HG03520 (cell line): ENCODE measurements at regions not wholly inside any gene's neighbourhood (a gene's known extent, or its start where the extent isn't known, plus 50 kb on each side); places are given as distances from the start of the nearest gene placed in this dataset.
"Not testable (repeated sequence)": the region's sequence is repeated elsewhere in the genome, so short reads cannot be mapped to it uniquely, and the experiment has no call there.

Source experiments
- ATAC-seq: cut with Tn5 transposase; IDR thresholded peaks from one replicate; pipeline ENCODE4 v1.9.1; 2021; ENCODE audit warnings: mild to moderate bottlenecking, moderate library complexity; ENCODE audit not compliant: unreplicated experiment

DNA sequence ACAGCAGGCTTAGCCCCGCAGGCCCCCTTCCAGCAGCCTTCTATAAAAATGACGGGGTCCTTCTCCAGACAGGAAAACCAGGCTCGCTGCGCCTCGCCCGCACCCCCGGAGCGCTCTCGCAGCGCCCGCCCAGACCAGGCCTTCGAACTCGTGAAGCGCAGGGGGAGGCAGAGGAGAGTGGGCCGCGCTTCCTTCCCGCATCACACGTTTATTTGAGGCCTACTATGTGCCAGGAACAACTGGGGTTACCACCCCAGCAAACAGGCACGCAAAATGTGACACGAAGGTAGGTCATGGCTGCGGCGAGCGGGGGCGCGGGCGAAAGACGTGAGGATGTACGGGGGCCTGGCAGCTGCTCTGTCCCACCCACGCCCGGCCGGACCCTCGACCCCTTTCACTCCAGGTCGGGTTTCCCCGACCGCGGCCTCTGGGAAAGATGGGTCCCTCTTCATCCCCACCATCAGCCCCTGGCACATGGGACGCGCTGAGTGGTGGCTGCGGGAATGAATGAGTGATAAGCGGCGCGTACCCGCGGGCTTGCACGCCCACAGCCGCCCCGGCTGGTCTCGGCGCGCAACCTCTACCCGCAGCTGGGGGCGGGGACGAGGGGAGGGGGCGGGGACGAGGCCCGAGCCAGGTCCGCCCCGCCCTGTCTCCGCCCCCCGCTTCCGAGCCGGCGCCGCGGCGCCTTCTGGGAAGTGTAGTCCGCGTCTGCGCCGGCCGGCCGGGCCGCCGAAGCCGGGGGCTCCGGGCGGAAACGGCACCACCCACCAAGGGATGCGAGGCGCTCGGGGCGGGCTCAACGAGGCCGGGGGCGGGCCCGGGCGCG, 59.1 kb downstream of the ZNF467 start:
- ATAC-seq, result peak; percentile 90

DNA sequence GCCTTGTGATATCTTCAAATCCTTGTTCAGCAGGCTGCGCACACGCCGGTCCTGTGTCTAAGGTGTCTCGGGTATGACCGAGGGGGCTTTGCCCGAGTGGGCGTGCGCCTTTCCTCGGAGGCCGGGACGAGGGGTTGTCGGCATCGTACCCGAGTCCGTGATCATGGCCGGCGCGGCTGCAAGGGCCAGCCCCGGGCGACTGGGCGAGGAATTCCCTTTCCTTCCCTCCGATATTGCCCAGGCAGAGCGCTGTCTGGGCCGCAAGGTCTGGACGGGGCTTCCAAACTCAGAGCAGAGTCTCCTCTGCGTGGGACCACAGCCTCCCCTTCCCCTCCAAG, 59.7 kb downstream of the ZNF467 start:
- ATAC-seq, result no peak

DNA sequence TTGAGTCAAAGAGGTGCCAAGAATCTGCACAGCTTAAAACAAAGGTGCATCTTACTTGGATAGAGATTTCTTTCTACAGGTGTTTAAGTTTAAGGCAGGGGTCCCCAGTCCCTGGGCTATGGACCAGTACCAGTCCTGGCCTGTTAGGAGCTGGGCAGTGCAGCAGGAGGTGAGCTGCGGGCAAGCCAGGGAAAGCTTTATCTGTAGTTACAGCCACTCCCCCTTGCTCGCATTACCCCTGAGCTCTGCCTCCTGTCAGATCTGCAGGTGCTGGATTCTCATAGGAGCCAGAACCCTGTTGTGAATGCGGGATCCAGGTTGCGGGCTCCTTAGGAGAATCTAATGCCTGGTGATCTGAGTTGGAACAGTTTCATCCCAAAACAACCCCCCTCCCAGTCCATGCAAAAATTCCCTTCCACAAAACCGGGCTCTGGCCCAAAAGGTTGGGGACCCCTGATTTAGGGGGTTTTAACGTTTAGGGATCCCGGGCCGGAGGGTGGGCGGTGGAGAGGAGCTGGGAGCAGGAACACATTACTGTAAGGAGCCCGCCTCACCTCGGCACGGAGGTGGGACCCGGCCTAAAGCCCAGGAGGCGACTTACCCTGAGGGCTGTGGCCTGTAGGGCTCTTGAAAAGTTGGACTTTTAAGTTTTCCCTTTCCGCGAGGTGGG, 60.2 kb downstream of the ZNF467 start:
- no peak for ATAC-seq

DNA sequence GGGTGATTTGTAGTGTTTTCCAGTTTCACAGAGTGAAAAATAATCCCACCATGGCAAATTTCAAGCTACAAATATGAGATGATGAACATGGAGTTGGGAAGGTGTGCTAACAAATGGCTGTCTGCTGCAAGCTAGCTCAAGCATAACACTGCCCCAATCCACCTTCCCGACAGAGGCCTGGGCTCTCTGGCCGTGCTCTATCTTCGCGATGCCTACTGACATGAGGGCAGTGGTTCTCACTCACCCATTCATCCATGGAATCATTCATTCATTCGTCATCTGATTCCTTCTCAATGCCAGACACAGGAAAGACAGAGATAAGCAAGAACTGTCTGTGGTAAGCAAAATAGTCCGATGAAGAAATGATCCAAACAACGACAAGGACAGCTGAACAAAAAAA, 65.4 kb downstream of the ZNF467 start:
- ATAC-seq, result no peak

DNA sequence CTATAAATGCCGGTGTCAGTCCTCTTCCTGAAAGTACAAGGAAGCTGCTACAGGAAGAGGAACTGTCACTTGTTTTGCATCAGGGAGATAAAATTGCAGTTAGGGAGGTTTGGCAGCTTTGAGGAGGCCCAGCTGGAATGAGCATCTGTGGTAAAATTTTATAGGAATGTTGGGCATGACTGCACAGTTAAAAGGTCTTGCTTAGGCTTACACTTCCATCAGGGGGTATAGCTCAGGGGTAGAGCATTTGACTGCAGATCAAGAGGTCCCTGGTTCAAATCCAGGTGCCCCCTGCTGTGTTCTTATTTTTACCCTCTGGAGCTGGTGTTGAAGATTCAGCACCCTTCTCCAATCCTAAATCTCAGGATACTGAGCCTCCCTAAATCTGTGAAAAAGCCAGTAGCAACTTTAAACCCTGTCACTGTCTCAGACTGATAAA, 65.9 kb downstream of the ZNF467 start:
- no peak for ATAC-seq

DNA sequence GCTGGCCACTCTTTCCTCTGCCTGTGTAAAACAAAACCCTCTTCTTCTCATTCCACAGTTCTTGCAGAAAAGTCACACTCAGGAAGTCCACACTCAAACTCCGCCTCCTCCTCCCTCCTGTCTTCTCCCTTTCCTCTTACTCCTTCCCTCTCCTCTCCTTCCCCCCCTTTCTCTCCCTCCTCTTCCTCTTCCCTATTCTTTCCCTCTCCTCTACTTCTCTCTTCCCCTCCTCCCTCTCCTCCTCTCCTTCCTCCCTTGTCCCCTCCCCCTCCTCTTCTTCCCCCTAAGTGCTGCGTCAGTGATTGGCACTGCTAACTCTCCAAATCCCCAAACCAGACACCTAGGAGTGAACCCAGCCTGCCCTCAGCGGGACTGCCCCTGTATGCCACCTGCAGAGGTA, 67.0 kb downstream of the ZNF467 start:
- ATAC-seq, result no peak

DNA sequence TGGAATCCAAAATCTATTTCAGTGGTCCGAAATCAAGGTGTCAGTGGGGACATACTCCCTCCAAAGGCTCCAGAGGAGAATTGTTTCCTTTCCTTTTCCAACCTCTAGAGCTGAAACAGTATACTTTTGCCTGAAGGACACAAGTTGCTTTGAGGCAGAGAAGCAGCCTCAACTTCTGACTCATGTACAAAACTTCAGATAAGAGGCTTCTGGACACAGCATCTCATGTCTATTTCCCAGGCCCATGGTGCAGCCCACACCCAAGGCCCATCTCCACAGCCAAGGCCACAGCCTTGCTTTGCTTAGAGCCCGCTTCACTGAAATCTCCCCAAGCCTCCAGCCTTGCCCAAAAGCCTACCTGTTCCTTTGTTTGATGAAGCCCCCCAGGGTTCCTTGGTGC, 68.9 kb downstream of the ZNF467 start:
- ATAC-seq, result no peak

DNA sequence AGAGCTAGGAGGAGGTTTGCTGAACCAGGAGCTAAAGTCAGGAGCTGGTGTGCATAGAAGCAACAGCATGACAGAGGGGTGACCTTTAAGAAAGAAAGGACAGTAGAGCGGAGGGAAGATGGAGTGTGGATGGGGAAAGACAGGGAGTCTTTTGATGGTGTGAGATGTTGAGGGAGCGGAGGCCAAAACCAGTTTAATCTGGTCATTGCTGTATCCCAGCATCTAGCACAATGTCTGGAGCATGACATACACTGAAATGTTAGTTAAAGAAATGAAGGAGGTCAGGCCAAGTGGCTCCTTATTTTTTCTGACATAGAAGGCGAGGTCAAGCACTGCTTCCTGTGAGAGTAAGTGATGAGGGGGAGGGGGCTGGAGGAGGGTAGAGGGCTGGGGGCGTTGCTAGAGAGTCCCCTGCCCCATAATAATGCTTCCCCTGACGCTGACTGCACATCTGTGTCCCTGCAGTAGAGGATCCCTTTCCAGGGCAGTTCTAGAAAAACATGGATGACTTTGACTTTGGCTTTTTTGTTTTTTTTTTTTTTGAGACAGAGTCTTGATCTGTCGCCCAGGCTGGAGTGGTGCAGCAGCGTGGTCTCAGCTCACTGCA, 70.2 kb downstream of the ZNF467 start:
- ATAC-seq, result no peak

DNA sequence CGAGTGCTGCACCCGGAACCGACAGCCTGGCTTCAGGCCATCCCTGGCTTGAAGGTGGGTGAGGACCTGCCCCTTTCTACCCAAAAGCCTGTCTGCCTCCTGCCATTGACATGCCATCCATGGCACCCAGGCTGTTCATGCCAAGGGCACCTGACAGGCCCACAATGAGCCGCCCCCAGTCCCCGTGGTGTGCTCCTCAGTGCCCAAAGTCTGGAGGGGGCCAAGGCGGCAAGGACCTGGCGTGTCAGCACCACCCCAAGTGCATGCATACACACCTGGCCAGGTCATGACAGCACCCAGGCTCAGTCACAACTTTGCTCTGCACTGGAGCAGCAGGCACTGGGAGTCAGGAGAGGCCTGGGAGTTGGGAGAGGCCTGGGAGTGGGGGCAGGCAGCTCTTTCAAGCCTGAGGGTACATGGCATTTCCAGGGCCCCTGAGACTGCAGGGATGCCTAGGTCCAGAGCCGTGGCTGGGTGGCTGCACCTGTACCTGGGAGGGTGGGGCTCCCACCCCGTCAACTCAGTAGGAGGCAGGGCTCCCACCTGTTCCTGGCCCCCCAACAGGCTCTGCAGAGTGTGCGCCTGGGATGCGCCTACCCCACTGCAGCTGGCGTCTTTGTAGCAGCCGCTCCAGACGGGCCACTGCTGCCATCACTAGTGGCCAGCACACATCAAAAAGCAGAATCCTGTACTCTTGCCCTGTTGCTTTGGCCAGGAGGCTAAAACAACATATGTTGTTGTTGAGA, 71.7 kb downstream of the ZNF467 start:
- no peak for ATAC-seq

DNA sequence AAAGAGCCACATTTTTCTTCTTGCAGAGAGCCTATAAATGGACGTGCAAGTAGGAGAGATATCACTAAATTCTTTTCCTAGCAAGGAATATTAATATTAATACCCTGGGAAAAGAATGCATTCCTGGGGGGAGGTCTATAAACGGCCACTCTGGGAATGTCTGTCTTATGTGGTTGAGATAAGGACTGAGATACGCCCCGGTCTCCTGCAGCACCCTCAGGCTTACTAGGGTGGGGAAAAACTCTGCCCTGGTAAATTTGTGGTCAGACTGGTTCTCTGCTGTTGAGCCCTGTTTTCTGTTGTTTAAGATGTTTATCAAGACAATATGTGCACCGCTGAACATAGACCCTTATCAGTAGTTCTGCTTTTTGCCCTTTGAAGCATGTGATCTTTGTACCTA, 75.6 kb downstream of the ZNF467 start:
- ATAC-seq, result not testable (repeated sequence)

DNA sequence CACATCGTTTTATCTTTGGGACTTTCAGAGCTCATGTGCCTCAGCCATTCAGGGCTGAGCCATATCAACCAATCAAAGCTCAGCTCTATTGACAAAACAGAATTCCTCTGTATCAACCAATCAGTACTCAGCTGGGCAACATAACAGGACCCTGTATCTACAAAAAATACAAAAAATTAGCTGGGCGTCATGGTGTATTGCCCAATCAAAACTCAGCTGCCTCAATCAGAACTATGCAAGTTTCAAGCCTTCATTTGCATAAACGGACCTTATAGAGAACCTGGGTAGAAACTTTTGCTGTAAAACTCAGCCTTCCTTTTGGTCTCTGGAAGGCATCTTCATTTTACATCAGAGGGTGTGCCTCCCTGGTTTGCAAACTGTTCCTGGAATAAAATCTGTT, 77.1 kb downstream of the ZNF467 start:
- ATAC-seq, result no peak

DNA sequence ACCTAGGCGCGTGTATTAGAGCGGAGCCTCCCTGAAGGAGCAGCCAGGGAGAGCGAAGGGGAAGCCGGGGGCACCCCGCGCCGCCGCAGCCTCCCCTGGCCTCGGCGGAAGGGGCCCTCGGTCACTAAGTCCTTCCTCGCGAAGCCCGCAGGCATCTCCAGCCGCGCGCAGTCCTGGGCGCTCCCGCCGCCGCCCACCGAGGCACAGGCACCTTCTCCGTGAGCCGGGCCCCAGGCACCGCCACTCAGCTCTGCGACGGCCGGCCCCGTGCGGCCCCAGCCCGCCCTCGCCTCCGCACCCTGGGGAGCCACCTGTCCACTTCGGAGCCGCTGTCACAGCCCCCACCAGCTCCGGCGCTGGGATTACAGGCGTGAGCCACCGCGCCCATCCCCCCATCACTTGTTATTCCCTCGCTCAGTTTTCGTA, 80.8 kb downstream of the ZNF467 start:
- ATAC-seq, result no peak

DNA sequence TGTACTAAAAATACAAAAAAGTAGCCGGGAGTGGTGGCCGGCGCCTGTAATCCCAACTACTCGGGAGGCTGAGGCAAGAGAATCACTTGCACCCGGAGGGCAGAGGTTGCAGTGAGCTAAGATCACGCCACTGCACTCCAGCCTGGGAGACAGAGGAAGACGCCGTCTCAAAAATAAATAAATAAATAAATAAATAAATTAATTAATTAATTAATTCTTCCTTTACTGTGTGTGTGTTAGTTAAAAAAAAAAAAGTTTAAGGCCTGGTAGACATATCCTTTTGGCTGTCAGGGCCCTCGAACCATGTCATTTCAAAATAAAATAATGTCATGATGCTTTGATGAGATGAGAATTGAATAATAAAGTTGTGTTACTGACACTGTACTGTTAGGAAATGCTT, 81.3 kb downstream of the ZNF467 start:
- ATAC-seq, result no peak

DNA sequence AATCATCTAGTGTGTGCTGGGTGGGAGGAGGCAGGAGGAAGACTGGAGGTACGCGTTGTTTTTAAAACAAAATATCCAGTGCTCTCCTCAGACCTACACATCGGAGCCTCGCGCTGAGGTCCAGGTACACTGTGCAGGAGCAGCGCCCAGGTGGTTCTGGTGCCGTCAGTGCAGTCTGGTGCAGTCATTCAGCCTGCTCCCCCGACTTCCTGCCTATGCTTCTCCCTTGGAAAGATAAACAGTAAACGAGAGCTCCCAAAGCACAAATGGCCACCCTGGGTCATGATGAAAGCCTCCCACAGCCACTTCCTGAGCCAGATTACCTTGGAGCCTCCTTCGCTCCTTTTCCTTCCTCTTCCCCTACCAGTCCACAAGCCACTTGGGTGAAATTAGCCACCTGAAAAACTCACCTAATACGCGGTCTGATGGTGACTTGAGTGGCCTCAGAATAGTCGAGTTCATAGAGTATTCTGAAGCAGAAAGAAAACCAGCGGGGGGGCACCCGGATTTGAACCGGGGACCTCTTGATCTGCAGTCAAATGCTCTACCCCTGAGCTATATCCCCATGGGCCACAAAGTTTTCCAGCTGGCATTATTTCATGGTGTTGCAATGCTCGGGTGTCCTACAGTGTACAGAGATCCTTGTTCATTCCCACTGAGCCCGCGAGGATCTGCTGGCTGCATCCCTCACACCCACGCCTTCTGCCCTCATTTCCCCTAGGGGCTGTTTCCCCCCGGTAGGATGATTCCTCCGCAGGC, 82.5 kb downstream of the ZNF467 start:
- ATAC-seq, result no peak

DNA sequence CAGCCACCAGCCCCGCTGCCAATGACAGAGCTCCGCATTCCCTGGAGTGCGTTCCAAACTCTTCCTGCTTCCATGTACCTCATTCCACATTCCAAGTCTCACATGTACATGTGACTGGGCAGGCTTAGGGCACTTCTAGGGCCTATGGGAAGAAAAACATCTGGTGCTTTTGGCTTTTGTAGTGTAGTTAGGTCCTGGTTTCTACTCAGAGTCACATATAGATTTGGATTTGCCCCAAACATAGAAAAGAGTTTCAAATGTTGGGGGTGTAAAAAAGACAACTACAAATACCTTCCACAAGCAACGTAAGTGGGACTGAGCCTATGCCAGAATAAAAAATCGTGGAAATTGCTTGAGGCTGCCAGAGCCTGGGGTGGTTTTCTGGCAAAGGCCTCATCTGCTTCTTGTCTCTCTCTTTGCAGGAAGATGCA, 84.1 kb downstream of the ZNF467 start:
- ATAC-seq, result no peak

DNA sequence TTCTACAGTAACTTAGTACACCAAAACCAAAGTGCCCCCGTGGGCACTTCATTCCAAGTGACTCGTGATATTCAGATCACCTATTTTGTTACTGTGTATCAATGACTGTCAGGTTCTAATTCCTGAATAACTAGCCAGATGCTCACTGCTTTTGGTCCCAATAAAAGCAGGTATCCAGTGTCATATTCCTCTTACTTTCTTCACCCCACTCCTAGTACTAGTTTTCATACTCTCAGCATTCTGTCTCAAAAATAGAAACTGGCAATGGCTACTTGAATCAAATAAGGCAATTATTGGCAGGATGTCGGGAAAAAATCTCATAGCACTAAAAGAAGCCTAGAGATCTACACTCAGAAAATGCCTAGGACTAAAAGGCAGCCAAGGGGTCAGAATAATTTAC, 84.6 kb downstream of the ZNF467 start:
- ATAC-seq, result no peak

DNA sequence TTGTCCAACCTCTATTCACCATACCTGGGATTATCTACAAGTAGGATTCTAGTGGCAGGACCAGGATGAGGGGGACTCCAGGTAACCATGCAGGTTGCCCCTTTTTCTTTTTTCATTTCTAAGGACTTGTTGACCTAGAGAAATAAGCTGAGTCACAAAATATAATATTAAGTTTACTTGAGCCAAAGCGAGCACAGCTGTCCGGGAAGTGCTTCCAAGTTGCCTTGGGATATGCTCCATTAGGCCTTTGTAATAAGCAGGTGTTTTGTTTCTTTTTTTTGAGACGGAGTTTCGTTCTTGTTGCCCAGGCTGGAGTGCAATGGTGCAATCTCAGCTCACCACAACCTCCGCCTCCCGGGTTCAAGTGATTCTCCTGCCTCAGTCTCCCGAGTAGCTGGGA, 85.6 kb downstream of the ZNF467 start:
- not testable (repeated sequence) for ATAC-seq

DNA sequence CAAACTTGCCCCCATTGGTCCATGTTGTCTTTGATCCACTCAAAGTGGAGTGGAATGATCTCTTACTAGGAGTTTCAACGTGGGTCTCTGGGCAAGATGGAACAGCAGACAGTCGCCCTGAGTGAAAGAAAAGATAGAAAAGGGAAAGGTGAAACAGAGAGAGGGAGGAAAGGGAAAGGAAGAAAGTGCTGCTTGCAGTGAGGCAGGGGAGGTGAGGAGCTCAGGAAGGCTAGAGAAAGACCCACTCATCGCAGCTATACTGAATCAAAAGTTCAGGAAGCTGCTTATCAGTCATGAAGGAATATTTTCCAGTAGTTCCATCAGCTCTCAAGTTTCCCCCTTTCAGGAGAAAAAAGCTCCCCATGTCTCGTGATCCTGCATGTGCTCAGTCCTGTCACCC, 86.9 kb downstream of the ZNF467 start:
- no peak for ATAC-seq

DNA sequence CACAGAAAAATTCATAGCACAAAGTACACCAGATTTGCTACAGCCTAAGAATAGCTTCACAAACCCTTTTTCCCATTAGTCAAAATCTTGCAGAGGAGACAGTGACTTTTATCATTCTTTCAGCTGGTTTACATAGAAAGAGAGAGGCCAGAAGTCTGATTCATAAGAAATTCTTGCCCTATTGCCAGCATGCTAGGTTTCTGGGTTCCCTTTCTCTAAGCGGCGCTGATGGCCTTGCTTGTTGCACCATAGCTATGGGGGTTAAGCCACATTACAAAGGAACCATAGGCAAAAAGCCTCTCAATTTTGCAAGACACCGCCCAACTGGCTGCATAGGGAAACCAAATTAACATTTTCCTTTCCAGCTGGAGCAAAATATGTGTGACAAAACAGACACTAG, 87.4 kb downstream of the ZNF467 start:
- no peak for ATAC-seq

DNA sequence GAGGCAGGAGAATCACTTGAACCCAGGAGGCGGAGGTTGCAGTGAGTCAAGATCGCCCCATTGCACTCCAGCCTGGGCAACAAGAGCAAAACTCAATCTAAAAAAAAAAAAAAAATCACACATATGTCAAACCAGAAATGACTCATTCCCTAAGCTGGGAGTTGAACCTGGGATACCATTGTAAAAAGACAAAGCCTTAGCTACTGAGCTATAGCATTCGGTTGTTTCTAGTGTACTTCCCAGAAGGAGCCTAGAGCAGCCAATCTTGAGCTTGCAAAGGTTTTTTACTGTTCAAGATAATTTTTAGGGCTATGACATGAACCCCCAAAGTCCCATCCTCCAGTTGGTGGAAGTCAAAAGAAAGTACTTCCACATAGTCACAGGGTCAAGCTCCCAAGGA, 87.9 kb downstream of the ZNF467 start:
- no peak for ATAC-seq

DNA sequence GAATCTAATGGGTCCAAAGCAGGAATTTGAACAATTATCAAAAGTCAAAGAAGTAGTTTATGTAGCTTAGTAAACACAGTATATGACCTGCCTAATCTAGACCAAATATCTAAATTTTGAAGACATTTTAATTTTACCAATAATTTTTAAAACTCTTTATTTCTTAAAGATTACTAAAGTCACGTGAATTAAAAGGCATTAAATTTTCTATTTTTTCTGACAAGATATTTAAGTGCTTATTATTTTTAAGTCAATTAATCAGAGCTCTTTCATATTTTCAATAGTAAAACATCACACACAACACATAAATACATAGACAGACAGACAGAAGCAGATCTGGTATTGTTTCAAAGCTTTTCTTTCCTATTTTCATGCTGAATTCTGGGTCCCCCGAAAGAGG, 89.5 kb downstream of the ZNF467 start:
- no peak for ATAC-seq
